DMS114 treated with DMSO at 0.1 percent for 48 hours (cell line): ENCODE measurements at regions not wholly inside any gene's neighbourhood (a gene's known extent, or its start where the extent isn't known, plus 50 kb on each side); places are given as distances from the start of the nearest gene placed in this dataset.

ENCODE experiments used
- DNase-seq: peaks from one replicate; lab custom pipeline; 2025; ENCODE audit not compliant: unreplicated experiment; lab: John Stamatoyannopoulos, UW

DNA sequence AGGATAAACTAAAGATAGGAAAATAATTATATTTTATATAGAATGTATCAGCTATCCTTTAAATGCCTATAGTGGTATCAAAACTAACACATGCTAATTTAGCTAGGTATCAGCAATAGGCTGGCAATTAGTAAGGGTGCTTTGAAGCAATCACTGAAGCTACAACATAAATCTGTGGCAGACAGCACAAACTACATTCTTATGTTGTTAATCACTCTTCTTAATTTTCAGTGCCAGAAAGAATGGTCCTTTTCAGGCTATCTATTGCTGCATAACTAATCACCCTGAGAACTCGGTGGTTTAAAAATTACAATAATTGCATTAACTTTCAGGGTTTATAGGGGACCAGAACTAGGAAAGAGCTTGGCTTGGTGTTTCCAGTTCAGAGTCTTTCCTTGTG is 963.1 kb downstream of the EFNB2 start:
- DNase-seq, result no peak

DNA sequence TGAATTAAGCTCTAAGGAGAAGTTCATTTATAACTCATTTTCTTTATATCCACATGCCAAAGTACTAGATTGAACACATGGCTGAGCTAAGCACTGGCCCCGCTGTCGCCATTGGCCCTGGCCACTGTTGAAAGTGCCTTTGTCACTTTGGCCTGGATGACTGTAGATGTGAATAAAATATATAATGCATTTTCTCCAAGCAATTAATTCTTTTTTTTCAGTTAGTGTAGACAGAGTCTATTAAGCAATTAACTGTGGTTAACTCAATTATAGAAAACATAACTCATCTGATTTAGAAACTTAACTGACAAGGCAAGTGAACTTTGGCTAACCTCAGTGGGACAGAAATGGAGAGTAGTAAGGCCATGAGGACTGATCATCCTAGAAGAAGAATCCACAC is 965.6 kb downstream of the EFNB2 start:
- no peak for DNase-seq

DNA sequence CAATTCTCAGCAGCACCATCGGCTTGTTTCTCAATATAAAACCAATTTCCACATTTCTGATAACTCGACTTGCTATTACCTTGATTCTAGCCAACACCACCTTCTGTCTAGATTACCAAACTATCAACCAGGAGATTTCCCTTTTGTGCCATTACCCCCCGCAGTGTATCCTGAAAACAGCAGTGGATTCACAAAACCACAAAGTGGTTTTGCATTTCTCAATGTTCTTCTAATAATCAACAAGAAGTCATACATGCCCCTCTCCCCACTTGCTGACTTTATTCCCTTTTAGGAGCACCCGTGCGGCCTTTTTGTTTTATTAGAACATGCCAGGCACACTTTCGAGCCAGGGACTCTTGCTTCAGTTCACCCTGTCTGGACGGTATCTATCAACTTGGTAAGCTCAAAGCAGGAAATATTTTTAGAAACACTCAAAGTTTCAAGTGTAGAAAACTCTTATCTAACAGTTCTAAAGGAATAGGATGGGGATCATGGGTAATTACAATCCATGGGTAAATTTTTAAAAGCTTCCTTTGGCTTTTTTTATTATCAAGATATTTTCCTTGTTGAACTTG is 967.4 kb downstream of the EFNB2 start:
- no peak for DNase-seq

DNA sequence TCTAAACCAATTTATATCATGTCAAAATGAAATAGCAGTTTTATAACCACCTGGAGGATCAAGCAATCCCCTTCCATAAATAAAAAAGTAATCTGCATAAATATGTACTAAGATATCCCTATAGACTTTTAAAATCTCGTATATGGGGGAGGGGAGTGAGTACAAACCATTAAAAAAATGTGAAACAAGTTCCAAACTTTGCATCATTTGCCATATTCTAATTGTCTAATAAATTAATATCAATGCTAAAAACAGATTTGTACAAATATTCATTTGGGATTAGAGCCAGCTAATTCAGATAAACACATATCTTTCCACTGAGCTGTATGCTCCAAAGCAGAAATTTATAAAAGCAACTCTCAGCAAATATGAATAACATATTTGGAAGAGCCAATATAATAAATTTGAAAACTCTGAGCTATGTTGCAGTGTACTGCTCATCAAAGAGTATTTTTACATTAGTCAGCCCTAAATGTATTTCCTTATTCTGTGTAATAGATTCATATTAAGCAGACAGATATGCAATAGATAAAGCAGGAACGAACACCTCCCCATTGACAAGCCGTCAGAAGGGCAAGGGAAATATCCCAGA is 970.2 kb downstream of the EFNB2 start:
- DNase-seq, result no peak

DNA sequence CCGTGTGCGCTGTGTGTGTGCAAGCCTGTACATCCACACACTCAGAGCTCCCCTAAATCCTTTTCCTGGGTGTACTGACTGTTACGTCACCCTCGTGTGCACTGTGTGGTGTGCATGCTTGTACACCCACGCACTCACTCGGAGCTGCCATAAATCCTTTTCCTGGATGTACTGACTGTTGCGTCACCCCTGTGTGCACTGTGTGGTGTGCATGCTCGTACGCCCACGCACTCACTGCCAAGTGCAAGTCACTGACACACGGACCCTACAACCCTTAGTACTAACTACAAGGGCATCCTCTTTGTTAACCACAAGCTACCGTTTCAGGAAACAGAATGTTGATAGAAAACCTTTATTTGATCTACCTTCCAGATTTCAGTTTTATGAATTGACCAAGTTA is 983.4 kb downstream of the EFNB2 start:
- no peak for DNase-seq

DNA sequence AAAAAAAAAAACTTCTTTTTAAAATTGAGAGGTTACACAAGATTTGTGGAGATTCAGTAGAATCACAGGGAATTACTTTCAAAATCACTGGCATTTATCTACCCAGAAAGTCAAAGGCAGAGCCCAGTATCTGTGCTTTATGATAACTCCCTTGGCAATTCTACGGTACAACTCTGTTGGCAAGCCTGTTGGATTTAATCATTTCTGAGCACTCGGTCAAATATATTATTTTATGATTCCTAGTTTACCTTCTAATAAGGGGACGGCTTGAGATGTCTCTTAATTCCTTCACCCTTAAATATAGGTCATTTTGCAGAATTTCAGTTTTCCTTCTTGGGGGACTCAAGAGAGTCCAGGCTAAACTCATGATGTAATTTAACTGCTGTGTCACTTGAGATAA is 987.6 kb downstream of the EFNB2 start:
- DNase-seq, result no peak

DNA sequence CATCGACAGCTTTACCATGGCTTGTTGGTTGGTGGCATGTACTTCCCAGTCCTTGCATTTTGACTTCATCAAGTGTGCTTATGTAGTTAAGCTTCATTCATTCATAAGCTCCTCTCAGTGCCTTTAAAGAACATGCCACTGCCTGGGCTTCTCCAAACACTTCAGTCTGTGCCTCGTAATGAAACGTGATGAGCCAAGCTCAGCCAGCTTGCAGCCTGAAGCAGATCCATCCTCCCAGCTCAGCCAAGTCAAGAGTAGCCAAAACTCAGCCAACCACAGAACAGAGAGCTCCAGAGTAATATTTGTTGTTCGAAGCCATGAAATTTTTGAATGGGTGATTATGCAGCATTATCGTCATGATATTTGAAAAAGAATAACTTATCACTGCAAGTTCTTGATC is 989.7 kb downstream of the EFNB2 start:
- DNase-seq, result no peak

DNA sequence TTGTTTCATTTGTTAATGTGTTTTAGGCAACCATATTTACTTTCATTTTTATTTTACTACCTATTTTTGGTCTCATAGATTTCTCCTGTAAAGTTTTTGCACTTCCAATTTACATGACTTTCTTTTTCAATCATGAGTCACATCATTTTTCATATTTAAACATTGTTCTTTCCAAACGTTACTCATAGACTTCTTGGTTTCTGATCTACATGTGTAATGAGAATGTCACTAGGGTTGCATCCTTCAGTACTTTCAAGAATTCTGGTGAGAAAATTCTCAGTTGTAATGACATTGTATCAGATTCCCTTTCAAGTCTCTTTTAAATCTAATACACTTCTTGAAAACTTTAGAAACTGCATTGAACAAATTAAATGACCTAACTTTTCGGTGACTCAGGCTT is 991.7 kb downstream of the EFNB2 start:
- DNase-seq, result no peak

DNA sequence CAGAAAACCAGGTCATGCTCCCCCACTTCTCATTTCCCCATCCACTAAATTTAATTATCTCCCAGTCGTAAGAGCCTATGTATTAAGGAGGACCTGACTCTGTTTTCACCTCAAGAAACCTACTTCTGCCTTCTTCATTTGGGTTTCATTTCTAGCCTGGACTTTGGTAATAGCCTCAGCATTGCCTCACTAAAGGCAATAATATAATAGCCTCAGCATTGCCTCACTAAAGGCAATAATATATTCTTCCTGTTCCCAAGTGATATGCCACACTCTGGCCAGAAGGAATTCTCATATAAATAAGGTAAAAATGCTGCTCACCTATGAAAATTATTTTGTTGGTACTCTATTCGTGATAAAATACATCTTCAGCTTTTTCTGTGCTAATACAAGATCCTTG is 993.9 kb downstream of the EFNB2 start:
- DNase-seq, result no peak

DNA sequence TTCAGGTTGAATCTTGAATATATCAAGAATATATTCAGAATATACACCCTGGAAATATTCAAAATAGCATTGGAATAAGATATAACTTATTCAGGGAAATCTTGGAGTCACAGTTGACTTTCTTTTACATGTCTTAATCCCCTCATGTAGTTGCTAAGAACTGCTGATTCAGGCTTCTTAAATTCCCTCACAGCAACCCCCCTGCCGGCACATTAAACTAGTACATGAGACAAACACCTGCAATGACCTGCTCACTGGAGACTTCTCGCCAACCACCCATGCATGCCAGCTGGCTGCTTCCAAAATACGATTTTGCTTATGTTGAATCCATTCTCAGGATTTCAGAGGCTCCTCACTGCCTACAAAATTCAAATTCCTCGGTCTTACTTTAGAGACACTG is 997.1 kb downstream of the EFNB2 start:
- DNase-seq, result no peak

DNA sequence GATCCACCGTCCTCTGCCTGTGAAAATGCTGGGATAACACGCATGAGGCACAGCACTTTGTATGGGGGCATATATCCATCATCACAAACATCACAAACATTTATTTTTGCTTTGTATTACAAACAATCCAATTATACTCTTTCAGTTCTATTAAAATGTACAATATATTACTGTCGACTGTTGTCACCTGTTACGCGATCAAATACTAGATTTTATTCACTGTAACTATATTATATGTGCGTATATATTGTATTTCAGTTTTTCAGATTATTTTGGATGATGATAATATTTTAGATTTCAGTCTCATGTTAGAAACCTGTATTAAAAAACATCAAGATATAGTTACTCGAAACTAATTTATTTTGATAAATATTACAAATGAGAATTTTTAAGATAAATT is 998.3 kb downstream of the EFNB2 start:
- no peak for DNase-seq

DNA sequence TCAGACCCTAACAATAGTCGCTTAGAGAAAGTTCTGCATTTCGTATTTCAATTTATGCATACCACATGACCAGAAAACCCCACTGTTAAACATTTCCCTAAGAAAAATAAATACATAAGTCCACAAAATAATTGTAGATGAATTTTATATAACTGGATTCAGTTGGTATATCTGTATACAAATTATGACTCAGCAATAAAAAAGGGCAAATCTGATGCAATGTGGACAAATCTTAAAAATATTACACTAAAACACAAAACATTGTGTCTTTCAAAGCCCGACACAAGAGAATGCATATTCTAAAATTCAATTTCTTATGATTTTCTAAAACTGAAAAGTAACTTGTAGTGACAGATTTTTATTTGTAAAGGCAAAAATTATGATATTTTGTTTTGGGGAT is 1005.0 kb downstream of the EFNB2 start:
- DNase-seq, result no peak

DNA sequence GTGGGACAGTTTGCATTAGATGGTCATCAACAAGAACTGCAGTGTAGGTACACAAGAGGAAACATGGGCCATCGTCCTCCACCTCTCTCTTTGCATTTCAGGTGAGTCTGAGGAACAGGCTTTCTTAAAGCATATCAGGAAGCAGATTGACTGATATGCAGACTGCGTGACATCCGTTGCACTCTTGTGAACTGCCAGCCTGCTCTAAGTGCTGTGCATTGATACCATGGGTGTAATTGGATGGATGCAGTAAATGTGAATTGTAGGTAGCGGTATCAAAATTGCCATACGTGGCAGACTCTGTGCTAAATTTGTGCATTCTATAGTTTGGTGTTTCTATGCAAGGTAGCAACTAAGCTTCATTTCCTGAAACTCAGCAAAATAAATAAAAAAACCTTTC is 1008.3 kb downstream of the EFNB2 start:
- DNase-seq, result no peak

DNA sequence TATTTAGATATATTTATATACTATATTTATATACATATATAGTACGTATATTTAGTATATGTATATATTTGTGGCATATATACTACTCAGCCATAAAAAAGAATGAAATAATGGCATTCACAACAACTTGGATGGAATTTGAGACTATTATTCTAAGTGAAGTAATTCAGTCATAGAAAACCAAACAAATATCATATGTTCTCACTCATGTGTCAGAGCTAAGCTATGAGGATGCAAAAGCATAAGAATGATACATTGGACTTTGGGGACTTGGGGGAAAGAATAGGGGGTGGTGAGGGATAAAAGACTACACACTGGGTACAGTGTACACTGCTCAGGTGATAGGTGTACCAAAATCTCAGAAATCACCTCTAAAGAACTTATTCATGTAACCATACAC is 1015.7 kb downstream of the EFNB2 start:
- DNase-seq, result no peak

DNA sequence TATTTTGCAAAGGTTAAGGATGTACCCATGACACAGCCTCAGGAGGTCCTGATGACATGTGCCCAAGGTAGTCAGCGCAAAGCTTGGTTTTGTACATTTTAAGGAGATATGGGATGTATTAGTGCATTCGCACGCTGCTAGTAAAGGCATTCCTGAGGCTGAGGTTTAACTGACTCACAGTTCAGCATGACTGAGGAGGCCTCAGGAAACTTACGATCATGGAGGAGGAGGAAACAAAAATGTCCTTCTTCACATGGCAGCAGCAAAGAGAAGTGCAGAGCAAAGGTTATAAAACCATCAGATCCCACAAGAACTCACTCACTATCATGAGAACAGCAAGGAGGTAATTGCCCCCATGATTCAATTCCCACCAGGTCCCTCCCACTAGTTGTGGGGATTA is 1017.4 kb downstream of the EFNB2 start:
- no peak for DNase-seq

DNA sequence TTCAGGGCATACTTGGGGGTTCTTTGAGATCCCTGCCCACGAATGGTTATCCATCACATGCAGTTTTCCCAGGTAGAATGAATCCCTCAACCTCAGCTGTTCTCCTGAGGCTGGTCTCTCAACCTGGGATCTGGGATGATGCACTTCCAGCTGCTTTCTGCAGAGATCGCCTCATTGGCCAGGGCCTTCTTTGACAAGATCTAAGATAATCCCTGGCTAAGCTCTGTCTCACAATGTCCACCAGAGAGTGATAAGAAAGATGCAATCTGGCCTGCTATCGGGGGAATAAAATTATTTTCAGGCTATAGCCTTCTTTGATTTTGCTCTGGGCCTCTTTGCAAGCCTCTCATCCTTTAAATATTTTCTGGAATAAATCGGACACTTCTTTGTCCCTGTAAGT is 1021.1 kb downstream of the EFNB2 start:
- DNase-seq, result no peak

DNA sequence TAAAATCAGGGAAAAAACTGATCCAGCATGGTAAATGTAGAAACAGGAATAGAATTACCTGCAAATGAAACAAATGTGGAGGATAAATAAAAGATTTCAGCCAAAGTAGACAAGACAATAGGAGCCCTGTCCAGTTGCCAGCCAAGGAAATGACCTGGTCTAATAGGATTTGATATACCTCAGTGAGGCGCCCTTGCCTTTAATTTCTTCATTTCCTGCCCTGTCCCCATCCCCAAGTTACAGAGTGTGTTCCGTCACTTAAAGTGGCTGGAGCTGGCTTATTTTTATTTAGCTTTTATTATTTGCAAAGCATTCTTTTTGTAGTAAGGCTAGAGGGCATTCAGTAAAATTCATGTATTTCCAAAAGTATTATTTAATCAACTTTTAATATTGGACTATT is 1022.0 kb downstream of the EFNB2 start:
- no peak for DNase-seq

DNA sequence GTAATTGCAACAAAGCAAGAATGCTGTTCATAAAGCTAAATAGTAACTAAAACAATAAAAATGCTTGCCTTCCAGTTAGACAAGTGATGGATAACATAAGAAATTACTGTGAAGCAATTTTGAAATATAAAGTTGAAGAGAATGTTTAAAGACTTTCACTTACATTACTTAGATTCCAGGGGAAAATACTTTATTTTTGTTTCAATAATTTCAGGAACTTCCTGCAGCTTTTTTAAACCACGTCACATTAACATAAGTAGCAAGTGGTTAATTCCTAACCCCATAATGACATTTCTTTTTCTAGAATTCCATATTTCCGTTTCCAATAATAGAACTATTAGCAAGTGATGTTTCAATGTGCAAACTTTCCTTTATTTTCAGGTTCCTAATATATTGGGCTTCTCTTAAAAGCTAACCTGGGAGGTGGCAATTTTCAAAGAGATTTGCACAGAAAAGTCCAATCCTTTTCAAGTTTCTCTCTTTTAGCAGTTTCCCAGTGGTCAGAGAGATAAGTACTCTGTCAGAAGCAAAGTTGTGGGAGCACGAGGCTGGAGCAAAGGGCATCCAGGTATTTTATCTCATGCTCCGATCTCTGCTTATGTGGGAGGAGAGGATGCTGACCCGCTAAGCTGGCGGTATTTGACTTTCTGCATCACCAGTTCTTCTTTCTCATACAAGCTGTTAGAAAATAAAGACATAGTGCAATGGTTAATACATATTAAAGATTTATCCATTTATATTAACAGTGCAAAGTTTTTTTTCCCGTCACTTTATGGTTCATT is 1025.3 kb downstream of the EFNB2 start:
- DNase-seq, result no peak

DNA sequence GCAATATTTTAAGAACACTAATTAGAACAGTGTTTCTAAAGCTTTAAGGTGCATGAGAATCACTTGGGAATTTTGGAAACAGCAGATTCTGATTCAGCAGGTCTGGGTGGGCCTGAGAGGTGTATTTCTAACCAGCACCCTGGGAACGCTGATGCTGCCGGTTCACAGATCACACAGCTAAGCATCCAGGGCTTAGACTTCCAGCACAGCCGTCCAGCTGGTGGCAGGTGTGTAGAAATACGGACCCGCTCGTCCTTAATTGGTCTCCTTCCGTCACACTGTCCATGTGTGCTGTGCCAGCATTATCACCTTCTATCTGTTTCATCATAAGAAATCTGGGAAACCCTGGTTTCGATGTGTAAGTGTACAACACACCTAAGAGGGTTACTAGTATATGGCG is 1029.0 kb downstream of the EFNB2 start:
- no peak for DNase-seq

DNA sequence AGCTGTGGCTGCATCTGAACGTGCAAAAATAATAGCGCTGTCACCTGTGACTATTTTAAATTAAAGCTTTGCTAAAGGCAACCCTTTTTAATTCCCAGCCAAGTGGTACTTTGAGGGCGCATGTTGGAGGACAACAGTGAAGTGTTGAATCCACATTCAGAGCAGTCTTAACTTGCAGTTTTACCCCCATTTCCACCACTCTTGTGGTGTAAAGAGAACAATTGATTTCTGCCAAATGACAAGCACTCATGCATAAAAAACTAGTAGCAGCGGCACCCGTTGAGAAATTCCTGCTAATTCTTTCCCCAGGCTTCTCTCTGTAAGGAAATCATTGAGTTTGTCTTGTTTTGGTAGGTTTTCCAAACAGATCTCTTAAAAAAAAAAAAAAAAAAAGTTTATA is 1033.3 kb downstream of the EFNB2 start:
- DNase-seq, result no peak

DNA sequence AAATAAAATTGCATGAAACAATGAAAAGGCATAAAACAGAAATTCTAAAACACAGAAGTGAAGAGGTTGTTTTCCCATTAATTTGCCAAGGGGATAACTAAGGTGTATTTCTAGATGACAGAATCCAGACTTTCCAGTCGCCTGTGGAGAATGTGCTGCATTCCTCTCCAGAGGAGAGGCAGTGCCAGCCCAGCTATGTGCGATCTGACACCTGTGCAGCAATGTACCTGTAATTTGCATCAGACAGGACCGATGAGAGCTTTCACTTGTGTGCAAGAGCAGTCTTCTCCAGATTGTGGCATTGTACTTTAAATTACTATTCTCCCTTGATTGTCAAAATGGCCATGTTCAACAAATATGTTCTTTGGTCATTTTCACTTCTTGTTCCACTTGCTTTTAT is 1037.9 kb downstream of the EFNB2 start:
- DNase-seq, result no peak

DNA sequence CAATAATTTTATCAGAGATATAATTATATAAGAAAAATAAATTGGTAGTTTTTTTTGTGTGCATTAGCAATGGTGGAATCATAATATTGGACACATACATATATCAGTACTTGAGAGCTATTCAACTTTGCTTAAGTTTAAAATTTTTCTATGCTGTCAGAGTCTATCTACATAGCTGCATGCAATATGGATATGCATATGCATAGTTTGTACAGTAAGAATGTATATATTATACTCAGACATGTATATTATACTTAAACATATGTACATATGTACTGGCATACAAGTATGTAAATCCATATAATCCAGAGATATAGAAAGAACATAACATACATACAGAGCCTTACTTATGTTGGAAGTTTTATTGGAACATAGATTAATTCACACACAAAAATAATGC is 1043.2 kb downstream of the EFNB2 start:
- no peak for DNase-seq

DNA sequence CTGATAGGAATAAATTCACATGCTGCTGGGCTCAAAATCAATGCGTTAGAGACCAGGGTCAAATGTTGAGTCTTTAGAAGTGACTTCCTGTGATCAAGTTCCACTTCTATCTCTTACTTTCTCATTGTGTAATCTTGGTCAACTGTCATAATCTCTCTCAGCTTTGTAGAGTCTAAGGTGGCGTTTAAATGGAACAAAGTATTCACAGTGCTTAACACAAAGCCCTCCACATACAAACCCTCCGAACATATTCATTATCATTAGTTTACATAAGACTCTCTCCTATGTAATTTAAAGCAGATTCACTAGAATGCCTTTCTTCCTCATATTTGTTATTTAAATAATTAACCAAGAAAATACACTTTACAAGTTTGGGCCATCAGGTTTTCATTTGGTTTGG is 1044.1 kb downstream of the EFNB2 start:
- no peak for DNase-seq
